Thyroid gland (tissue), 4 donors: ENCODE measurements at regions not wholly inside any gene's neighbourhood (a gene's known extent, or its start where the extent isn't known, plus 50 kb on each side); places are given as distances from the start of the nearest gene placed in this dataset.

Experiments used
- DNase-seq, 2 donors: peaks; one replicate each; pipeline ENCODE4 v3.0.0-alpha.2; 2019
- H3K27ac ChIP-seq, 3 donors: fragments of 200-600 bp; sonication (generic); 1 replicate in 2 of 3; 2 replicates in 1 of 3; pipeline ENCODE4 v1.5.1; 2016 to 2019; ENCODE audit warnings: mild to moderate bottlenecking in 1 of 3, moderate library complexity in 1 of 3
- H3K27me3 ChIP-seq: fragments of 200-600 bp; sonication (generic); one replicate; pipeline ENCODE4 v1.5.1; 2019
- H3K36me3 ChIP-seq, 2 donors: fragments of 200-600 bp; sonication (generic); one replicate each; pipeline ENCODE4 v1.5.1; 2016 to 2019
- H3K4me1 ChIP-seq, 2 donors: fragments of 200-600 bp; sonication (generic); one replicate each; pipeline ENCODE4 v1.5.1; 2017 to 2019
- H3K4me3 ChIP-seq, 3 donors: fragments of 200-600 bp; sonication (generic); replicated peaks in 1 of 3; 1 replicate in 2 of 3; 2 replicates in 1 of 3; pipeline ENCODE4 v1.5.1; 2016; ENCODE audit warnings: mild to moderate bottlenecking in 1 of 3
- H3K9me3 ChIP-seq: fragments of 200-600 bp; sonication (generic); one replicate; pipeline ENCODE4 v1.5.1; 2017
- CTCF ChIP-seq, 6 experiments: fragments of 200-600 bp in 3 of 6; fragments of 450-650 bp in 3 of 6; sonication (generic) in 3 of 6; IDR thresholded peaks; one replicate each; pipeline ENCODE4 v1.5.1; 2016 to 2019; ENCODE audit warnings: antibody characterized with exemption in 6 of 6, mild to moderate bottlenecking in 2 of 6, inconsistent platforms in 1 of 6, moderate library complexity in 1 of 6
- POLR2A ChIP-seq, 2 donors: fragments of 450-650 bp; IDR thresholded peaks; one replicate each; pipeline ENCODE4 v1.6.1; 2017; ENCODE audit warnings: antibody characterized with exemption in 2 of 2, mild to moderate bottlenecking in 2 of 2, moderate library complexity in 1 of 2
- WGBS, 2 donors: methylation state at CpG; one replicate each; pipeline ENCODE4 v1.1.5; 2017; 5-methylcytosine and 5-hydroxymethylcytosine counted together
- intact Hi-C: fragments of 100-400 bp; cut with DNase I; formaldehyde crosslinking; loops from one replicate; pipeline ENCODE4 v1.15.1; 2023

- no peaks in the 10 kb centered on the region for H3K9me3 ChIP-seq
- H3K27me3 ChIP-seq, result no peaks in the 10 kb centered on the region
- no peak overlapping the region for H3K27ac ChIP-seq
- no peak for DNase-seq
- no peak for TF ChIP-seq CTCF (IDR thresholded peaks at IDR 0.05)
- TF ChIP-seq POLR2A (IDR thresholded peaks at IDR 0.05), result no peak
- no peaks in the 10 kb centered on the region for H3K36me3 ChIP-seq
- intact Hi-C loops, result no loop called here
- no peak overlapping the region for H3K4me3 ChIP-seq
- no peaks in the 10 kb centered on the region for H3K4me1 ChIP-seq
These were observed 549.7 kb upstream of the ADGRL4 start for GRCh38 chr1:79556189-79556588.

GRCh38 chr1:79554688-79555087 is 548.2 kb upstream of the ADGRL4 start:
- TF ChIP-seq CTCF (IDR thresholded peaks at IDR 0.05) (no peak), POLR2A (IDR thresholded peaks at IDR 0.05) (no peak)
- DNase-seq, result no peak
- no peaks in the 10 kb centered on the region for H3K36me3 ChIP-seq
- 52 to 79% methylated on average over 5 of the region's 5 CpGs for WGBS, 2 donors
- H3K4me1 ChIP-seq, result no peaks in the 10 kb centered on the region
- no peaks in the 10 kb centered on the region for H3K27me3 ChIP-seq
- H3K27ac ChIP-seq, result no peak overlapping the region
- no peaks in the 10 kb centered on the region for H3K9me3 ChIP-seq
- no peak overlapping the region for H3K4me3 ChIP-seq
- intact Hi-C loops, result no loop called here

- intact Hi-C loops, result no loop called here
- TF ChIP-seq POLR2A (IDR thresholded peaks at IDR 0.05) (no peak), CTCF (IDR thresholded peaks at IDR 0.05) (no peak)
These were observed 544.8 kb upstream of the ADGRL4 start for GRCh38 chr1:79551321-79551720.

DNA sequence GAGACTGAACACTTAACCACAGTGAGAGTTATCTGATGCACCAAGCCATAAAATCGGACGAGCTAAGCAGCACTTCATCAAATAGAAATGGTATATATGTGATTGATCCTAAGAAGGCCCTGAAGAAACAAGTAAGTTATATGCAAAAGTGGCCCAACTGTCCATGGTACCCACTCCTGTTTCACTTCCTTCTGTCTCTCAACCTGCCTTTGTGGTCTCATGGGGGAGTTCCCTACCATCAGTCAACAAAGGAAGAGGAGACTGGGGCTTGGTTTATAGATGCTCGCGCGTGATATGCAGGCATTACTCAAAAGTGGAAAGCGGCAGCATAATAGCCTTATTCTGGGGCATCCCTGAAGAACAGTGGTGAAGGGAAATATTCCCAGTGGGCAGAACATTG is 543.9 kb upstream of the ADGRL4 start:
- WGBS, 2 donors, result 96 to 97% methylated on average over 6 of the region's 6 CpGs
- Histone ChIP-seq H3K27me3 (no peaks in the 10 kb centered on the region), H3K9me3 (no peaks in the 10 kb centered on the region), H3K4me1 (no peaks in the 10 kb centered on the region), H3K4me3 (no peak overlapping the region), H3K36me3 (no peaks in the 10 kb centered on the region), H3K27ac (no peak overlapping the region)
- DNase-seq, result no peak
- TF ChIP-seq POLR2A (IDR thresholded peaks at IDR 0.05) (no peak), CTCF (IDR thresholded peaks at IDR 0.05) (no peak)
- intact Hi-C loops, result no loop called here

More at GRCh38 chr1:79551321-79551720, 544.8 kb upstream of the ADGRL4 start:
- Histone ChIP-seq H3K36me3 (no peaks in the 10 kb centered on the region), H3K27ac (no peak overlapping the region), H3K4me3 (no peak overlapping the region), H3K9me3 (no peaks in the 10 kb centered on the region), H3K27me3 (no peaks in the 10 kb centered on the region), H3K4me1 (no peaks in the 10 kb centered on the region)
- no peak for DNase-seq
- 61 to 63% methylated on average over 3 of the region's 3 CpGs for WGBS, 2 donors

DNA sequence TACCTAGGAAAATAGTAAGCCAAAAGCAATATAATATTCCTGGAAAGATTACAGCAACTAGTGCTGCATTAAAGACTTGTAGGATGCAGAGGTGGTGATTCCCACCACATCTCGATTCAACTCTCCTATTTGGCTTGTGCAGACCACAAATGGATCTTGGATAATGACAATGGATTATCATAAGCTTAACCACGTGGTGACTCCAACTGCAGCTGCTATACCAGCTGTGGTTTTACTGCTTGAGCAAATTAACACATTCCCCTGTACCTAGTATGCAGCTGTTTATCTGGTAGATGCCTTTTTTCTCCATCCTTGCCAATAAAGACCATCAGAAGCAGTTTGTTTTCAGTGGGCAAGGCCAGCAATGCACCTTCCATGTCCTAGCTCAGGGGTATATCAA is 542.7 kb upstream of the ADGRL4 start:
- no peak for DNase-seq
- no peaks in the 10 kb centered on the region for H3K36me3 ChIP-seq
- H3K4me1 ChIP-seq, result no peaks in the 10 kb centered on the region
- intact Hi-C loops, result no loop called here
- TF ChIP-seq POLR2A (IDR thresholded peaks at IDR 0.05) (no peak), CTCF (IDR thresholded peaks at IDR 0.05) (no peak)
- H3K9me3 ChIP-seq, result no peaks in the 10 kb centered on the region
- no peak overlapping the region for H3K27ac ChIP-seq
- H3K27me3 ChIP-seq, result no peaks in the 10 kb centered on the region
- WGBS, 2 donors, result 60 to 67% methylated on average over 2 of the region's 2 CpGs
- no peak overlapping the region for H3K4me3 ChIP-seq
